Mesenchymal stem cell (in vitro differentiated cells and primary cell): ENCODE measurements at regions not wholly inside any gene's neighbourhood (a gene's known extent, or its start where the extent isn't known, plus 50 kb on each side); places are given as distances from the start of the nearest gene placed in this dataset.
A peak's percentile ranks its signal among the peaks of the same experiment; 100 is the strongest.
"Not testable (repeated sequence)": the region's sequence is repeated elsewhere in the genome, so short reads cannot be mapped to it uniquely, and the experiment has no call there.

Experiments
- DNase-seq: peaks from one replicate; pipeline ENCODE4 v3.0.0-alpha.2; 2013
- H2AFZ ChIP-seq: one replicate; pipeline ENCODE4 v1.6.1; 2013; ENCODE audit warnings: low read depth, mild to moderate bottlenecking, control low read depth, inconsistent platforms, low read length, moderate library complexity
- H2AK5ac ChIP-seq: 2 replicates; pipeline ENCODE4 v1.6.1; 2013; ENCODE audit warnings: low read length, moderate library complexity, mild to moderate bottlenecking, inconsistent platforms; ENCODE audit not compliant: severe bottlenecking
- H2BK120ac ChIP-seq: one replicate; pipeline ENCODE4 v1.6.1; 2013; ENCODE audit warnings: low read depth, mild to moderate bottlenecking, inconsistent platforms, low read length, moderate library complexity
- H2BK12ac ChIP-seq, 2 experiments: one replicate each; pipeline ENCODE4 v1.6.1; 2013; ENCODE audit warnings: inconsistent platforms in 2 of 2, low read length in 2 of 2, mild to moderate bottlenecking in 2 of 2, moderate library complexity in 2 of 2, control low read depth in 1 of 2
- H2BK15ac ChIP-seq: one replicate; pipeline ENCODE4 v1.6.1; 2013; ENCODE audit warnings: mild to moderate bottlenecking, low read depth, inconsistent platforms; ENCODE audit not compliant: poor library complexity, severe bottlenecking
- H2BK5ac ChIP-seq: 2 replicates; pipeline ENCODE4 v1.6.1; 2013; ENCODE audit warnings: low read depth, mild to moderate bottlenecking, low read length, control low read depth, inconsistent platforms; ENCODE audit not compliant: poor library complexity, severe bottlenecking
- H3K14ac ChIP-seq, 2 experiments: one replicate each; pipeline ENCODE4 v1.6.1; 2013; ENCODE audit warnings: inconsistent platforms in 2 of 2, low read length in 2 of 2, control low read depth in 1 of 2, mild to moderate bottlenecking in 1 of 2, moderate library complexity in 1 of 2
- H3K18ac ChIP-seq, 2 experiments: one replicate each; pipeline ENCODE4 v1.6.1; 2013; ENCODE audit warnings: inconsistent platforms in 2 of 2, low read length in 2 of 2, control low read depth in 1 of 2, low read depth in 1 of 2, mild to moderate bottlenecking in 1 of 2
- H3K23ac ChIP-seq, 2 experiments: one replicate each; pipeline ENCODE4 v1.6.1; 2013; ENCODE audit warnings: inconsistent platforms in 2 of 2, low read length in 2 of 2, mild to moderate bottlenecking in 2 of 2, moderate library complexity in 2 of 2, control low read depth in 1 of 2
- H3K27ac ChIP-seq: 2 replicates; pipeline ENCODE4 v1.5.1; 2013; ENCODE audit warnings: mild to moderate bottlenecking, moderate library complexity, low read length, control low read depth, inconsistent platforms; ENCODE audit not compliant: poor library complexity, severe bottlenecking
- H3K27me3 ChIP-seq, 2 experiments: 2 replicates each; pipeline versions ENCODE4 v1.6.1 to v1.7.0; 2013; ENCODE audit warnings: low read length in 2 of 2, mild to moderate bottlenecking in 2 of 2, moderate library complexity in 2 of 2, control low read depth in 1 of 2, inconsistent platforms in 1 of 2; ENCODE audit not compliant: control insufficient read depth in 1 of 2, insufficient read depth in 1 of 2
- H3K36me3 ChIP-seq, 2 experiments: 2 replicates each; pipeline versions ENCODE4 v1.6.1 to v1.7.0; 2013; ENCODE audit warnings: low read length in 2 of 2, control low read depth in 1 of 2, inconsistent platforms in 1 of 2, low read depth in 1 of 2, mild to moderate bottlenecking in 1 of 2; ENCODE audit not compliant: insufficient read depth in 2 of 2, control insufficient read depth in 1 of 2
- H3K4ac ChIP-seq, 2 experiments: one replicate each; pipeline ENCODE4 v1.6.1; 2013; ENCODE audit warnings: inconsistent platforms in 2 of 2, low read length in 2 of 2, mild to moderate bottlenecking in 2 of 2, moderate library complexity in 2 of 2, control low read depth in 1 of 2, low read depth in 1 of 2
- H3K4me1 ChIP-seq: 2 replicates; pipeline ENCODE4 v1.6.1; 2013; ENCODE audit warnings: low read depth, low read length, control low read depth; ENCODE audit not compliant: control insufficient read depth, insufficient read depth
- H3K4me2 ChIP-seq: 2 replicates; pipeline ENCODE4 v1.6.1; 2013; ENCODE audit warnings: low read length, mild to moderate bottlenecking, inconsistent platforms; ENCODE audit not compliant: poor library complexity, severe bottlenecking
- H3K4me3 ChIP-seq, 2 experiments: 2 replicates each; pipeline versions ENCODE4 v1.5.1 to v1.7.0; 2013; ENCODE audit warnings: low read length in 2 of 2, mild to moderate bottlenecking in 2 of 2, control low read depth in 1 of 2, low read depth in 1 of 2; ENCODE audit not compliant: insufficient read depth in 1 of 2
- H3K79me1 ChIP-seq: replicated peaks from 2 replicates; pipeline ENCODE4 v1.6.1; 2013; ENCODE audit warnings: mild to moderate bottlenecking, control low read depth, low read length, inconsistent platforms; ENCODE audit not compliant: poor library complexity, severe bottlenecking
- H3K9ac ChIP-seq: 2 replicates; pipeline ENCODE4 v1.7.0; 2013; ENCODE audit warnings: mild to moderate bottlenecking, low read length, moderate library complexity
- H3K9me3 ChIP-seq: 2 replicates; pipeline ENCODE4 v1.7.0; 2013; ENCODE audit warnings: mild to moderate bottlenecking, low read length; ENCODE audit not compliant: control insufficient read depth
- H4K8ac ChIP-seq: one replicate; pipeline ENCODE4 v1.6.1; 2013; ENCODE audit warnings: inconsistent platforms, mild to moderate bottlenecking, low read length, moderate library complexity
- H4K91ac ChIP-seq: one replicate; pipeline ENCODE4 v1.6.1; 2013; ENCODE audit warnings: mild to moderate bottlenecking, low read length, inconsistent platforms
- WGBS: methylation state at CpG from one replicate; pipeline ENCODE4 v1.1.7; 2013; ENCODE audit warnings: mixed read lengths; 5-methylcytosine and 5-hydroxymethylcytosine counted together

DNA sequence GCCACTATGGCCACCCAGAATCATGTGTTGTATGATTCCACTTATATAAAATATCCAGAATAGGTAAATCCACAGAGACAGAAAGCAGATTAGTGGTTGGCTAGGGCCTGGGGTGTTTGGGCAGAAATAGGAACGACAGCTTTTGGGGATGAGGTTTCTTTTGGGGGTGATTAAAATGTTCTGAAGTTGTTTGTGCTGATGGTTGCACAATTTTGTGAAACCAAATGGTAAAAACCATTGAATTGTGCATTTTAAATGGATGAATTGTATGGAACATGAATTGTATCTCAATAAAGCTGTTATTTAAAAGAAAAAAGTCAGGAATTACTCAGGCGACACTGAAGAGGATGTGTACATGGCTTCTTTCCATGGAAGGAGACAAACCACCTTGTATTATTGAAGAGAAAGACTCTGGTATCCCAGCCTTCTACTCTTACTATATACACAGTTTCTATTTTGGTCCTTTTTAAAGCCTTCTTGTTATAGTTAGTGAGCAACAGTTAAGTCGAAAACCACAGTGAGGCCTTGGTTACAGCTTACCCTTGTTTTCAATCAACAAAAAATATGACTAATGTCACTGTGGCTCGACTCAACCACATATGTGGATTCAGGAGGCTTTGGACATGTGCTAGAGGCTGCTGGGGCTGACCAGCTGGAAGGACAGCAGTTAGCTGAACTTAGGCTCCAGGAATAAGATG lies 57.1 kb upstream of the KMT2E start:
- Histone ChIP-seq H2BK15ac (no peak overlapping the region), H3K27ac (no peak overlapping the region), H3K27me3 (no peaks in the 10 kb centered on the region), H3K4me3 (no peak overlapping the region), H2BK120ac (no peak overlapping the region), H3K23ac (no peak overlapping the region), H3K4ac (no peak overlapping the region), H3K79me1 (no peaks in the 10 kb centered on the region), H2AK5ac (no peak overlapping the region), H3K4me1 (peaks cover 3% of the 10 kb centered on the region), H3K36me3 (no peaks in the 10 kb centered on the region), H3K9me3 (no peaks in the 10 kb centered on the region), H4K8ac (no peak overlapping the region), H3K9ac (peak overlapping the region; percentile 82), H2BK12ac (no peak overlapping the region), H2AFZ (no peak overlapping the region), H3K18ac (no peak overlapping the region), H3K14ac (no peak overlapping the region), H4K91ac (no peak overlapping the region), H3K4me2 (no peak overlapping the region), H2BK5ac (no peak overlapping the region)
- 47% methylated on average over 2 of the region's 4 CpGs for WGBS
- peak; percentile 99 for DNase-seq

DNA sequence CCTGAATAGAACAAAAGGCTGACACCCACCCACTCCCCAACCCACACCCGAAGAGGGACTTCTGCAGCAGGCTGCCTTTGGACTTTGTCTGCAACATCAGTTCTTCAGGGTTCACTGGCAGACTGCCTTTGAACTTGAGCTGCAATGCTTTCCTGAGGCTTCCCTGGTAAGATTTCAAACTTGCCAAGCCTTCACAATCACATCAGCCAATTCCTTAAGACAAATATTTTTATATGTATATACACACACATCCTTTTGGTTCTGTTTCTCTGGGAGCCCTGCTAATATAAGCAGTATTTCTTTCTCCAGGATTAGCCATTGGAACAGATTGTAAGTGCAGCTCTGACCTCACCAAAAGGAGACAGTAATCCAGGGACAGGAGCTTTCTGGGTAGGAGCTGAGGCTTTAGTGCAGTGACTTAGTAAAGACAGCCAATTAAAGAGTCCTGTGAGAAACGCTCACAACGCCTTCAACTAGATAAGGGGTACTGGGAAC lies 55.6 kb upstream of the KMT2E start:
- Histone ChIP-seq H3K9ac (peak overlapping the region; percentile 64), H2BK5ac (no peak overlapping the region), H3K27ac (no peak overlapping the region), H3K9me3 (no peaks in the 10 kb centered on the region), H2BK12ac (peak overlapping the region in 1 of 2 experiments; percentile 32), H3K18ac (no peak overlapping the region), H2AK5ac (no peak overlapping the region), H2BK15ac (no peak overlapping the region), H3K14ac (no peak overlapping the region), H3K4me3 (no peak overlapping the region), H2AFZ (no peak overlapping the region), H3K79me1 (no peaks in the 10 kb centered on the region), H4K91ac (no peak overlapping the region), H4K8ac (peak overlapping the region; percentile 57), H3K4me2 (no peak overlapping the region), H3K27me3 (no peaks in the 10 kb centered on the region), H3K36me3 (no peaks in the 10 kb centered on the region), H3K23ac (no peak overlapping the region), H3K4me1 (peaks cover 3% of the 10 kb centered on the region), H2BK120ac (no peak overlapping the region), H3K4ac (no peak overlapping the region)
- DNase-seq = peak; percentile 62
- WGBS = 90% methylated on average over 3 of the region's 3 CpGs

DNA sequence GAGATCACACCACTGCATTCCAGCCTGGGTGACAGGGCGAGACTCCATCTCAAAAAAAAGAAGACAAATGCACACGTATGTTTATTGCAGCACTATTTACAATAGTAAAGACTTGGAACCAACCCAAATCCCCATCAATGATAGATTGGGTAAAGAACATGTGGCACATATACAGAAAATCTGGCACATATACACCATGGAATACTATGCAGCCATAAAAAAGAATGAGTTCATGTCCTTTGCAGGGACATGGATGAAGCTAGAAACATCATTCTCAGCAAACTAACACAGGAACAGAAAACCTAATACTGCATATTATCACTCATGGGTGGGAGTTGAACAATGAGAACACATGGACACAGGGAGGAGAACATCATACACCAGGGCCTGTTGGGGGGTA lies 54.5 kb upstream of the KMT2E start:
- H3K4me2 ChIP-seq = not testable (repeated sequence)

DNA sequence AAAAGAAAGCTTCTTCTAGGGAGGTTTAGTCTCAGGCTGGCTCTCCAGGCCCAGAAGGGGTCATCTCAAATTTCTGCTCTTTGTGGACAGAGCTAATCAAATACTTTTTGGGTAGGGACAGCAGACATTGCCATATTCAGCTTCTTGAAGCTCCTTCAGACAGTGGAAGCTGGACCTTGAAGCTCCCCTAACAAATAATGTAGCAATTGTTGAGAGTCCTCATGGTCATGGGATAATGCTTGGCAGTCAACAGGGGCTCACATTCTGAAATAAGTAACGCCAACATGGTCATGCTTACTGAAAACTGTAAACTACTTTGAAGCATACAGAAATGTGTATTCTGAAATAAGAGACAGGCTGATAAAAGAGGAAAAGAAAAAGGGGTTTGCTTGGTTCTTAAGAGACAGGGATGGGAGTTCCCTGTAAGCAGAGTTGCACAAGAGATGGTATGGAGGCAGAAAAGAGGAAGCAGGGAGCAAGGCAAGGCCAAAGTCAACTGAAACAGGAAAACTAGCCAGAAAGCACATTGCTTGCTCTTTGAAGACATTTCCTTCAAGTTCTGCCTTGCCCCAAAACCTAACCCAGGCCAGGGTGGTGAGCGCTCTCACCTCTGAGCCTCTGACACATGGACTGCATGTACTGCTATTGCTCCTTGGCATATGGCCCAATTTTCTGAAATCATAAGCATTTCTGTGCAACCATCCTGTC lies 53.1 kb upstream of the KMT2E start:
- no peak overlapping the region for H3K4ac ChIP-seq
- no peak overlapping the region for H2BK5ac ChIP-seq
- DNase-seq = no peak
- H3K79me1 ChIP-seq = no peaks in the 10 kb centered on the region
- no peak overlapping the region for H2BK15ac ChIP-seq
- no peak overlapping the region for H2BK12ac ChIP-seq
- no peak overlapping the region for H3K4me2 ChIP-seq
- H3K27ac ChIP-seq = no peak overlapping the region
- H3K9me3 ChIP-seq = no peaks in the 10 kb centered on the region
- no peak overlapping the region for H3K23ac ChIP-seq
- H2BK120ac ChIP-seq = no peak overlapping the region
- H3K9ac ChIP-seq = peak overlapping the region; percentile 3
- H3K18ac ChIP-seq = no peak overlapping the region
- peaks cover 0 to under 1% of the 10 kb centered on the region in 2 experiments for H3K36me3 ChIP-seq
- peaks cover 8% of the 10 kb centered on the region for H3K4me1 ChIP-seq
- H4K8ac ChIP-seq = peak overlapping the region; percentile 55
- no peak overlapping the region for H3K4me3 ChIP-seq
- H3K27me3 ChIP-seq = no peaks in the 10 kb centered on the region
- no peak overlapping the region for H4K91ac ChIP-seq
- WGBS = 100% methylated on average over 2 of the region's 2 CpGs
- no peak overlapping the region for H2AK5ac ChIP-seq
- no peak overlapping the region for H2AFZ ChIP-seq
- no peak overlapping the region for H3K14ac ChIP-seq

More for the DNA sequence above, 54.5 kb upstream of the KMT2E start:
- H3K9me3 ChIP-seq, H3K14ac ChIP-seq, H3K23ac ChIP-seq, H4K91ac ChIP-seq, H3K4ac ChIP-seq, H2AFZ ChIP-seq, H3K36me3 ChIP-seq, H3K18ac ChIP-seq, H3K4me1 ChIP-seq, H4K8ac ChIP-seq, H2BK15ac ChIP-seq, DNase-seq, H2BK5ac ChIP-seq, H2AK5ac ChIP-seq, H3K27ac ChIP-seq, H3K9ac ChIP-seq, H2BK12ac ChIP-seq, H3K4me3 ChIP-seq, H2BK120ac ChIP-seq, H3K79me1 ChIP-seq, H3K27me3 ChIP-seq: not testable (repeated sequence)
- WGBS = 100% methylated on average over 1 of the region's 2 CpGs
